K562 (cell line): ENCODE measurements at regions not wholly inside any gene's neighbourhood (a gene's known extent, or its start where the extent isn't known, plus 50 kb on each side); places are given as distances from the start of the nearest gene placed in this dataset.

Experiments
- DMBX1 ChIP-seq: fragments of 250-450 bp; sonication (Bioruptor Pico); IDR thresholded peaks from 2 replicates; pipeline ENCODE4 v1.8.0; 2022; ENCODE audit warnings: inconsistent platforms, mild to moderate bottlenecking, moderate library complexity, borderline replicate concordance
- E2F8 ChIP-seq: fragments of 450-650 bp; IDR thresholded peaks from 2 replicates; pipeline ENCODE4 v1.7.1; 2018; ENCODE audit warnings: mild to moderate bottlenecking, low read depth; ENCODE audit not compliant: partially characterized antibody
- EGR1 ChIP-seq: fragments of 450-650 bp; conservative IDR thresholded peaks from 2 replicates; pipeline ENCODE4 v1.6.1; 2017; ENCODE audit warnings: mild to moderate bottlenecking
- FOSL1 ChIP-seq: fragments of 200-800 bp; sonication (Bioruptor generic); conservative IDR thresholded peaks from 2 replicates; pipeline ENCODE4 v1.6.1; 2016; ENCODE audit warnings: missing genetic modification characterization, missing compliant biosample characterization
- GTF2F1 ChIP-seq: IDR thresholded peaks from 2 replicates; pipeline ENCODE4 v1.6.1; 2011; ENCODE audit warnings: low read depth, low read length, improper control_type of control experiment
- HIVEP1 ChIP-seq: fragments of 250-450 bp; sonication (Bioruptor Pico); IDR thresholded peaks from 2 replicates; pipeline ENCODE4 v1.4.0; 2020; ENCODE audit warnings: mild to moderate bottlenecking
- ILK ChIP-seq: fragments of 450-650 bp; IDR thresholded peaks from 2 replicates; pipeline ENCODE4 v1.6.1; 2016; ENCODE audit warnings: missing genetic modification characterization, low read depth, mild to moderate bottlenecking, missing compliant biosample characterization, moderate library complexity, borderline replicate concordance
- KAT2B ChIP-seq: IDR thresholded peaks from one replicate; pipeline ENCODE4 v1.6.1; 2012; ENCODE audit warnings: low read depth, mild to moderate bottlenecking, control low read depth, inconsistent platforms, low read length, moderate library complexity
- KLF6 ChIP-seq: fragments of 250-450 bp; sonication (Bioruptor Pico); IDR thresholded peaks from 2 replicates; pipeline ENCODE4 v1.4.0; 2020; ENCODE audit warnings: mild to moderate bottlenecking, moderate library complexity, borderline replicate concordance
- LARP7 ChIP-seq: fragments of 450-650 bp; IDR thresholded peaks from 2 replicates; pipeline ENCODE4 v1.6.1; 2016
- MBD2 ChIP-seq: sonication (generic); IDR thresholded peaks from 2 replicates; pipeline ENCODE4 v1.6.1; 2016; ENCODE audit warnings: low read depth, borderline replicate concordance
- PCBP1 ChIP-seq: fragments of 200-400 bp; formaldehyde crosslinking; IDR thresholded peaks from 2 replicates; pipeline ENCODE4 v1.6.1; 2018; ENCODE audit warnings: mild to moderate bottlenecking, low read depth, low read length; ENCODE audit not compliant: poor library complexity, severe bottlenecking
- PCBP2 ChIP-seq: fragments of 200-400 bp; formaldehyde crosslinking; IDR thresholded peaks from 2 replicates; pipeline ENCODE4 v1.6.1; 2018; ENCODE audit warnings: low read length, low read depth, mild to moderate bottlenecking, moderate library complexity; ENCODE audit not compliant: poor library complexity, severe bottlenecking
- PPARD ChIP-seq: fragments of 250-450 bp; sonication (Bioruptor Pico); IDR thresholded peaks from 2 replicates; pipeline ENCODE4 v1.8.0; 2022; ENCODE audit warnings: inconsistent platforms, mild to moderate bottlenecking, moderate library complexity
- PTBP1 ChIP-seq: fragments of 200-400 bp; formaldehyde crosslinking; IDR thresholded peaks from 2 replicates; pipeline ENCODE4 v1.6.1; 2017; ENCODE audit warnings: low read depth, low read length
- TSHZ1 ChIP-seq: fragments of 250-450 bp; sonication (Bioruptor Pico); IDR thresholded peaks from 2 replicates; pipeline ENCODE4 v1.4.0; 2020; ENCODE audit warnings: mild to moderate bottlenecking, moderate library complexity
- ZBTB34 ChIP-seq: fragments of 250-450 bp; sonication (Bioruptor Pico); IDR thresholded peaks from 2 replicates; pipeline ENCODE4 v1.8.0; 2021; ENCODE audit warnings: mild to moderate bottlenecking, moderate library complexity
- ZKSCAN8 ChIP-seq: fragments of 200-800 bp; sonication (Bioruptor generic); IDR thresholded peaks from 2 replicates; pipeline ENCODE4 v1.6.1; 2016; ENCODE audit warnings: missing genetic modification characterization, missing compliant biosample characterization
- ZNF124 ChIP-seq: sonication (generic); formaldehyde crosslinking; IDR thresholded peaks from 2 replicates; pipeline ENCODE4 v1.8.1; 2022; ENCODE audit warnings: missing genetic modification reagents
- ZNF174 ChIP-seq: fragments of 250-450 bp; sonication (Bioruptor Pico); IDR thresholded peaks from 2 replicates; pipeline ENCODE4 v1.4.0; 2020; ENCODE audit warnings: mild to moderate bottlenecking
- ZNF23 ChIP-seq: fragments of 250-450 bp; sonication (Bioruptor Pico); IDR thresholded peaks from 2 replicates; pipeline ENCODE4 v1.4.0; 2020; ENCODE audit warnings: mild to moderate bottlenecking
- ZNF24 ChIP-seq: fragments of 450-650 bp; IDR thresholded peaks from 2 replicates; pipeline ENCODE4 v1.6.1; 2016
- ZNF589 ChIP-seq: fragments of 200-800 bp; sonication (Bioruptor generic); IDR thresholded peaks from 2 replicates; pipeline ENCODE4 v1.6.1; 2016; ENCODE audit warnings: low read depth, missing genetic modification characterization, missing compliant biosample characterization
- ZNF780A ChIP-seq: fragments of 250-450 bp; sonication (Bioruptor Pico); IDR thresholded peaks from 2 replicates; pipeline ENCODE4 v1.5.0; 2021; ENCODE audit warnings: mild to moderate bottlenecking

- TF ChIP-seq ZNF174 = no peak
- no peak for TF ChIP-seq KAT2B
- no peak for TF ChIP-seq LARP7
- TF ChIP-seq ILK (tag) = no peak
- no peak for TF ChIP-seq PCBP2
- no peak for TF ChIP-seq TSHZ1
- no peak for TF ChIP-seq PCBP1
- no peak for TF ChIP-seq HIVEP1 (CRISPR knock-in tag)
- no peak for TF ChIP-seq ZNF23 (CRISPR knock-in tag)
- no peak for TF ChIP-seq PTBP1
- TF ChIP-seq EGR1 = 0 out of 2 replicates have a peak, but pooled peaks have one; percentile 18
- no peak for TF ChIP-seq KLF6 (CRISPR knock-in tag)
- TF ChIP-seq ZKSCAN8 (CRISPR knock-in tag) = no peak
- TF ChIP-seq ZNF124 (CRISPR knock-in tag) = no peak
- no peak for TF ChIP-seq GTF2F1
- TF ChIP-seq DMBX1 (CRISPR knock-in tag) = no peak
- TF ChIP-seq ZBTB34 (CRISPR knock-in tag) = no peak
- TF ChIP-seq ZNF24 = no peak
- TF ChIP-seq ZNF780A = no peak
- TF ChIP-seq FOSL1 (tag) = peak; percentile 65
- no peak for TF ChIP-seq ZNF589 (CRISPR knock-in tag)
- TF ChIP-seq E2F8 = no peak
- TF ChIP-seq MBD2 = no peak
- TF ChIP-seq PPARD (CRISPR knock-in tag) = no peak
Measured at GRCh38 chr2:216799873-216800431, 59.9 kb downstream of the TNP1 start (continued).
